Sigmoid colon (tissue), 3 donors: ENCODE measurements at regions not wholly inside any gene's neighbourhood (a gene's known extent, or its start where the extent isn't known, plus 50 kb on each side); places are given as distances from the start of the nearest gene placed in this dataset.

Experiments used
- CTCF ChIP-seq, 4 experiments: fragments of 450-650 bp in 3 of 4; fragments of 200-600 bp in 1 of 4; IDR thresholded peaks; one replicate each; pipeline ENCODE4 v1.5.1; 2016 to 2019; ENCODE audit warnings: antibody characterized with exemption in 4 of 4, mild to moderate bottlenecking in 3 of 4, moderate library complexity in 2 of 4
- POLR2A ChIP-seq, 2 donors: fragments of 450-650 bp; IDR thresholded peaks; one replicate each; pipeline ENCODE4 v1.6.1; 2016; ENCODE audit warnings: antibody characterized with exemption in 2 of 2, mild to moderate bottlenecking in 2 of 2, moderate library complexity in 2 of 2

GRCh38 chr5:93219641-93220145 is 361.3 kb downstream of the NR2F1-AS1 start:
- TF ChIP-seq CTCF (IDR thresholded peaks at IDR 0.05) (no peak), POLR2A (IDR thresholded peaks at IDR 0.05) (no peak)
